GM12878 (cell line): ENCODE measurements at regions not wholly inside any gene's neighbourhood (a gene's known extent, or its start where the extent isn't known, plus 50 kb on each side); places are given as distances from the start of the nearest gene placed in this dataset.

Experiments used
- ATAC-seq: fragments of 200-7000 bp; cut with Tn5 transposase; 3 replicates; pipeline ENCODE4 v1.9.1; 2020; ENCODE audit warnings: mild to moderate bottlenecking, moderate library complexity
- BruUV-seq: library from RNA; stranded (reverse); fragments of 400-500 nt; replicated peaks from 2 replicates; lab custom pipeline; 2021; lab: Mats Ljungman, UMichigan
- CTCF ChIA-PET: fragments of 300-600 bp; sonication (Branson Sonifier 250); formaldehyde crosslinking; extraction: SDS; loops from one replicate; lab custom pipeline; 2021; ENCODE audit warnings: inconsistent platforms; lab: Yijun Ruan, JAX
- POLR2A ChIA-PET: fragments of 350-600 bp; formaldehyde crosslinking; extraction: SDS; loops from one replicate; lab custom pipeline; 2021; ENCODE audit warnings: inconsistent platforms; lab: Charles Lee
- RAD21 ChIA-PET: fragments of 300-600 bp; sonication (Branson Sonifier 250); formaldehyde crosslinking; loops from one replicate; lab custom pipeline; 2023; ENCODE audit warnings: antibody characterized with exemption; ENCODE audit not compliant: unreplicated experiment; lab: Charles Lee
- SMC1A ChIA-PET: fragments of 300-600 bp; sonication (Branson Sonifier 250); formaldehyde crosslinking; loops from one replicate; lab custom pipeline; 2023; ENCODE audit not compliant: unreplicated experiment, uncharacterized antibody; lab: Charles Lee
- DNase-seq: peaks from one replicate; pipeline ENCODE4 v3.0.0-alpha.2; 2011; ENCODE audit warnings: low read depth, low spot score
- FAIRE-seq: peaks from 3 replicates; lab custom pipeline; 2011; peaks lifted over from hg19 to GRCh38; lab: Jason Lieb, UNC
- H2AFZ ChIP-seq: 2 replicates; pipeline ENCODE4 v1.6.0; 2011; ENCODE audit warnings: low read depth, low read length, control low read depth; ENCODE audit not compliant: control insufficient read depth
- H3K27ac ChIP-seq: 2 replicates; pipeline ENCODE4 v1.5.1; 2011; ENCODE audit warnings: control low read depth; ENCODE audit not compliant: control insufficient read depth, insufficient read depth
- H3K27me3 ChIP-seq, 2 experiments: replicated peaks in 1 of 2; 2 replicates each; pipeline versions ENCODE4 v1.6.0 to v1.6.1; 2011; ENCODE audit warnings: low read length in 1 of 2; ENCODE audit not compliant: control insufficient read depth in 2 of 2, insufficient read depth in 2 of 2
- H3K36me3 ChIP-seq, 2 experiments: 2 replicates each; pipeline ENCODE4 v1.5.1; 2011; ENCODE audit warnings: low read length in 1 of 2; ENCODE audit not compliant: control insufficient read depth in 2 of 2, insufficient read depth in 2 of 2
- H3K4me1 ChIP-seq: 2 replicates; pipeline ENCODE4 v1.6.1; 2011; ENCODE audit warnings: mild to moderate bottlenecking, low read length, moderate library complexity, mixed read lengths; ENCODE audit not compliant: control insufficient read depth, insufficient read depth
- H3K4me2 ChIP-seq: 2 replicates; pipeline ENCODE4 v1.6.0; 2011; ENCODE audit warnings: control low read depth; ENCODE audit not compliant: control insufficient read depth, insufficient read depth
- H3K4me3 ChIP-seq: fragments of 200-600 bp; sonication (generic); 2 replicates; pipeline ENCODE4 v1.5.1; 2016
- H3K79me2 ChIP-seq: 2 replicates; pipeline ENCODE4 v1.6.0; 2011; ENCODE audit warnings: low read length; ENCODE audit not compliant: control insufficient read depth, insufficient read depth
- H3K9ac ChIP-seq: 2 replicates; pipeline ENCODE4 v1.8.0; 2011; ENCODE audit warnings: low read length, control low read depth, mixed read lengths; ENCODE audit not compliant: control insufficient read depth, insufficient read depth
- H3K9me3 ChIP-seq: replicated peaks from 3 replicates; pipeline ENCODE4 v1.5.1; 2011; ENCODE audit warnings: mild to moderate bottlenecking, low read length; ENCODE audit not compliant: control insufficient read depth, insufficient read depth
- H4K20me1 ChIP-seq: 2 replicates; pipeline ENCODE4 v1.6.0; 2011; ENCODE audit not compliant: control insufficient read depth, insufficient read depth
- GABPA ChIP-seq: IDR thresholded peaks from 2 replicates; pipeline ENCODE4 v1.6.1; 2014; ENCODE audit warnings: antibody characterized with exemption, low read depth, mild to moderate bottlenecking, inconsistent platforms
- KDM1A ChIP-seq: fragments of 200-600 bp; sonication (generic); IDR thresholded peaks from 2 replicates; pipeline ENCODE4 v1.6.1; 2016; ENCODE audit warnings: borderline replicate concordance
- MTA3 ChIP-seq: IDR thresholded peaks from 2 replicates; pipeline ENCODE4 v1.6.1; 2012; ENCODE audit warnings: low read length, inconsistent platforms, borderline replicate concordance
- MYC ChIP-seq: IDR thresholded peaks from 2 replicates; pipeline ENCODE4 v1.6.1; 2011; ENCODE audit warnings: mild to moderate bottlenecking, low read length, moderate library complexity, inconsistent platforms; ENCODE audit not compliant: insufficient read depth, insufficient replicate concordance, insufficient read length, severe bottlenecking
- SUPT20H ChIP-seq: IDR thresholded peaks from 2 replicates; pipeline ENCODE4 v1.6.1; 2011; ENCODE audit warnings: low read depth, mild to moderate bottlenecking, low read length, moderate library complexity, borderline replicate concordance; ENCODE audit not compliant: control insufficient read depth
- ZBED1 ChIP-seq: IDR thresholded peaks from 2 replicates; pipeline ENCODE4 v1.6.1; 2016; ENCODE audit warnings: borderline replicate concordance
- WGBS: methylation state at CpG from one replicate; pipeline ENCODE4 v1.1.6; 2016; ENCODE audit warnings: low lambda C conversion rate; ENCODE audit not compliant: insufficient replicate concordance, insufficient coverage; ENCODE audit errors: missing lambda C conversion rate; 5-methylcytosine and 5-hydroxymethylcytosine counted together
- in situ Hi-C: fragments of 300-500 bp; cut with MboI; formaldehyde crosslinking; loops from 9 replicates; pipeline ENCODE4 v1.14.3; 2018; ENCODE audit warnings: mixed read lengths
- intact Hi-C: fragments of 100-400 bp; cut with micrococcal nuclease; formaldehyde crosslinking; loops from one replicate; pipeline ENCODE4 v1.14.2; 2022; ENCODE audit not compliant: unreplicated experiment
- TF ChIP-seq, protein P1 (sequence below): fragments of 450-650 bp; formaldehyde crosslinking; IDR thresholded peaks from 2 replicates; pipeline ENCODE4 v1.4.0; 2020; ENCODE audit warnings: mild to moderate bottlenecking, moderate library complexity

DNA sequence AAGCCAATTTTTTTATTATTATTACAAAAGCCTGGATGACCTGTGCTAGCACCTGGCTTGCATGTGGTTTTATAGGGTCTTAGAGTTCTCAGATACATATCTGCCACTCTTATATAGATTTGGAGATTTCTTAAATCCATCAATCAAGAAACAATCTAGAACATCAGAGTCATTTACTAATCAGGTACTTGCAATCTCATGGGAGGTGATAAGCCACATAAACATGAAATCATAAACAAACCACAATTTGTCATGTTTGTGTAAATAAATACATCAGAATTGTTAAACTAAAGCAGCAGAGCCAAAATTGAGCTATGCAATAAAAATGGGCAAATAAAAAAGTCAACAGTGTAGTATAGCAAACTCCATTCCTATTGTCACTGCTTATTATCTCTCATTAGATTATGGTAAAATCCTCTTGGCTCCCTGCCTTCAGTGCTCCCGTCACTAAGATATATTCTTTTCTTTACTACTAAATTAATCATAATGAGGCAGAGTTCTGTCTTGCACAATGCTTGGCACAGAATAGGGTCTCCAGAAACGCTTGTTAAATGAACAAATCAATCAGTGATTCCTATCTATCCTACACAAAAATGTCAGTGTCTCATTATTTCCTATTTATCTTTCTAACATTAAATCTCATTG is 108.7 kb upstream of the TTC29 start (continued):
- TF ChIP-seq, protein P1, sequence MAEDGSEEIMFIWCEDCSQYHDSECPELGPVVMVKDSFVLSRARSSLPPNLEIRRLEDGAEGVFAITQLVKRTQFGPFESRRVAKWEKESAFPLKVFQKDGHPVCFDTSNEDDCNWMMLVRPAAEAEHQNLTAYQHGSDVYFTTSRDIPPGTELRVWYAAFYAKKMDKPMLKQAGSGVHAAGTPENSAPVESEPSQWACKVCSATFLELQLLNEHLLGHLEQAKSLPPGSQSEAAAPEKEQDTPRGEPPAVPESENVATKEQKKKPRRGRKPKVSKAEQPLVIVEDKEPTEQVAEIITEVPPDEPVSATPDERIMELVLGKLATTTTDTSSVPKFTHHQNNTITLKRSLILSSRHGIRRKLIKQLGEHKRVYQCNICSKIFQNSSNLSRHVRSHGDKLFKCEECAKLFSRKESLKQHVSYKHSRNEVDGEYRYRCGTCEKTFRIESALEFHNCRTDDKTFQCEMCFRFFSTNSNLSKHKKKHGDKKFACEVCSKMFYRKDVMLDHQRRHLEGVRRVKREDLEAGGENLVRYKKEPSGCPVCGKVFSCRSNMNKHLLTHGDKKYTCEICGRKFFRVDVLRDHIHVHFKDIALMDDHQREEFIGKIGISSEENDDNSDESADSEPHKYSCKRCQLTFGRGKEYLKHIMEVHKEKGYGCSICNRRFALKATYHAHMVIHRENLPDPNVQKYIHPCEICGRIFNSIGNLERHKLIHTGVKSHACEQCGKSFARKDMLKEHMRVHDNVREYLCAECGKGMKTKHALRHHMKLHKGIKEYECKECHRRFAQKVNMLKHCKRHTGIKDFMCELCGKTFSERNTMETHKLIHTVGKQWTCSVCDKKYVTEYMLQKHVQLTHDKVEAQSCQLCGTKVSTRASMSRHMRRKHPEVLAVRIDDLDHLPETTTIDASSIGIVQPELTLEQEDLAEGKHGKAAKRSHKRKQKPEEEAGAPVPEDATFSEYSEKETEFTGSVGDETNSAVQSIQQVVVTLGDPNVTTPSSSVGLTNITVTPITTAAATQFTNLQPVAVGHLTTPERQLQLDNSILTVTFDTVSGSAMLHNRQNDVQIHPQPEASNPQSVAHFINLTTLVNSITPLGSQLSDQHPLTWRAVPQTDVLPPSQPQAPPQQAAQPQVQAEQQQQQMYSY (CRISPR knock-in tag) = no peak
- TF ChIP-seq KDM1A = no peak

DNA sequence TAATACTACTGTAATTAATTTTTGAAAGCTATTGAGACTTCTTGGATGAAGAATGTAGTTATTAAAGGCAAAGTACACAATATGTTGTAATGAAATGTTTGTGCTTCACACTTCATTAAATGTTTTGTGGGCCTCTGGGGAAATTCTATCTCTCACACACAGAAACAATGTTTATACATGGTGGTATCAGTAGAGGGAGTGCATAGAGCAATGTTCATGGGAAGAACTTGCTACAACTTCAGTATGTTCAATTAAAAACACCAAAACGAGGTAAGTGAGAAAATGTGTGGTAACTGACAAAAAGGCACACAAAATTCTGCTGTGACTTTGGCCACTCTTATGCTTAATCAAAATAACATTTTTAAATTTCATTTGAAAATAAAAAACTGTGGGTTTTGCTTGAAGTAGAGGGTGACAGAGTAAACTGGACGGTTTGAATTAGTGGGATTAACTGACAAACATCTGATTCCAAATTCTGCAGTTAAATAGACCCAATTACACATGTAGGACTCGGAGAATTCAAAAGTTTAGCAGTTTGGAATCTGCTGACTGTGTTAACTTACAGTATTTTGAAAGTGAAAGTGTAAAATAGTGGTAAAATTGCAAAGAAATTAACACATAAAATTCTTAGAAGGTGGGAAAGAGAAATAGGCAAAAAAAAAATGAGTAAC is 111.4 kb upstream of the TTC29 start:
- ATAC-seq = peak; percentile 52; the same call in 2 of the 3 replicates
- Histone ChIP-seq H3K4me1 (no peaks in the 10 kb centered on the region), H3K79me2 (no peaks in the 10 kb centered on the region), H2AFZ (peak overlapping the region; percentile 78), H3K27ac (no peak overlapping the region), H4K20me1 (no peaks in the 10 kb centered on the region), H3K9ac (no peak overlapping the region), H3K4me3 (peak overlapping the region; percentile 42; the same call in 1 of the 2 replicates), H3K27me3 (no peaks in the 10 kb centered on the region), H3K9me3 (no peaks in the 10 kb centered on the region), H3K4me2 (peak overlapping the region; percentile 28), H3K36me3 (no peaks in the 10 kb centered on the region)
- intact Hi-C loops = no loop called here
- ChIA-PET SMC1A (interaction anchor here (1.4 to 1.7 kb wide), 2 partner anchors 40 kb away, joined by 6 to 7 read pairs; no protein-coding TSS in a partner anchor), CTCF (interaction anchor here (1.3 kb wide), 1 partner anchor 38 kb away, joined by 7 read pairs; no protein-coding TSS in a partner anchor), POLR2A (no interaction called here), RAD21 (no interaction called here)
- 48% methylated on average over 3 of the region's 3 CpGs for WGBS
- no peak for TF ChIP-seq MTA3
- TF ChIP-seq GABPA = 0 out of 2 replicates have a peak, but pooled peaks have one; percentile 23
- TF ChIP-seq ZBED1 = no peak
- TF ChIP-seq MYC = no peak
- no peak for TF ChIP-seq SUPT20H
- in situ Hi-C loops = no loop called here
- no TSS peak for BruUV-seq
- no peak for DNase-seq
- FAIRE-seq = peak; percentile 90
